ENCODE measurements at regions not wholly inside any gene's neighbourhood (a gene's known extent, or its start where the extent isn't known, plus 50 kb on each side); places are given as distances from the start of the nearest gene placed in this dataset.
"Not testable (repeated sequence)": the region's sequence is repeated elsewhere in the genome, so short reads cannot be mapped to it uniquely, and the experiment has no call there.

DNA sequence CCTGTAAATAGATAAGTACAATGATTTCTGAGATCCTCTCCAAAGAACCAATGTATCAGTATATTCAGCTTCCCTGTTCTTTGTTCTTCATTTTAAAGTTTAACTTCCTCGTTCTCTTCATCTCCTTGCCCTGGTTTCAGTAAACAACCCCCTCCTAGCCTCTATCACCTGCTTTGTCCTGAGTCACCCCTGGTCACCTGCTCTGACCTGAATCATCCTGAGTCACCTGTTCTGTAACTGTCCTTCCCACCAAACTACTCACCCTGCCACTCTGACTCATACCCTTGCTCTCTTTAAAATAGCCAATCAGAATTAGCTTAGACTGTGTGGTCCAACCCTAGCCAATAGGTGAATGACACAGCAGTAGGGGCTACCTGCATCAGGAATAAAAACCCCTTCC is 313.0 kb upstream of the LRRC3B start:
- TF ChIP-seq, protein P1, sequence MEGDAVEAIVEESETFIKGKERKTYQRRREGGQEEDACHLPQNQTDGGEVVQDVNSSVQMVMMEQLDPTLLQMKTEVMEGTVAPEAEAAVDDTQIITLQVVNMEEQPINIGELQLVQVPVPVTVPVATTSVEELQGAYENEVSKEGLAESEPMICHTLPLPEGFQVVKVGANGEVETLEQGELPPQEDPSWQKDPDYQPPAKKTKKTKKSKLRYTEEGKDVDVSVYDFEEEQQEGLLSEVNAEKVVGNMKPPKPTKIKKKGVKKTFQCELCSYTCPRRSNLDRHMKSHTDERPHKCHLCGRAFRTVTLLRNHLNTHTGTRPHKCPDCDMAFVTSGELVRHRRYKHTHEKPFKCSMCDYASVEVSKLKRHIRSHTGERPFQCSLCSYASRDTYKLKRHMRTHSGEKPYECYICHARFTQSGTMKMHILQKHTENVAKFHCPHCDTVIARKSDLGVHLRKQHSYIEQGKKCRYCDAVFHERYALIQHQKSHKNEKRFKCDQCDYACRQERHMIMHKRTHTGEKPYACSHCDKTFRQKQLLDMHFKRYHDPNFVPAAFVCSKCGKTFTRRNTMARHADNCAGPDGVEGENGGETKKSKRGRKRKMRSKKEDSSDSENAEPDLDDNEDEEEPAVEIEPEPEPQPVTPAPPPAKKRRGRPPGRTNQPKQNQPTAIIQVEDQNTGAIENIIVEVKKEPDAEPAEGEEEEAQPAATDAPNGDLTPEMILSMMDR (IDR thresholded peaks at IDR 0.05; ENCODE audit: poor library complexity, severe bottlenecking), result not testable (repeated sequence)
- not testable (repeated sequence) for TF ChIP-seq TAF1 (IDR thresholded peaks at IDR 0.05; ENCODE audit: low read depth); EZH2 (IDR thresholded peaks at IDR 0.05; ENCODE audit: borderline replicate concordance, insufficient read depth, low read length, poor library complexity, severe bottlenecking); POLR2AphosphoS5 (IDR thresholded peaks at IDR 0.05)
- TF ChIP-seq, protein P2, sequence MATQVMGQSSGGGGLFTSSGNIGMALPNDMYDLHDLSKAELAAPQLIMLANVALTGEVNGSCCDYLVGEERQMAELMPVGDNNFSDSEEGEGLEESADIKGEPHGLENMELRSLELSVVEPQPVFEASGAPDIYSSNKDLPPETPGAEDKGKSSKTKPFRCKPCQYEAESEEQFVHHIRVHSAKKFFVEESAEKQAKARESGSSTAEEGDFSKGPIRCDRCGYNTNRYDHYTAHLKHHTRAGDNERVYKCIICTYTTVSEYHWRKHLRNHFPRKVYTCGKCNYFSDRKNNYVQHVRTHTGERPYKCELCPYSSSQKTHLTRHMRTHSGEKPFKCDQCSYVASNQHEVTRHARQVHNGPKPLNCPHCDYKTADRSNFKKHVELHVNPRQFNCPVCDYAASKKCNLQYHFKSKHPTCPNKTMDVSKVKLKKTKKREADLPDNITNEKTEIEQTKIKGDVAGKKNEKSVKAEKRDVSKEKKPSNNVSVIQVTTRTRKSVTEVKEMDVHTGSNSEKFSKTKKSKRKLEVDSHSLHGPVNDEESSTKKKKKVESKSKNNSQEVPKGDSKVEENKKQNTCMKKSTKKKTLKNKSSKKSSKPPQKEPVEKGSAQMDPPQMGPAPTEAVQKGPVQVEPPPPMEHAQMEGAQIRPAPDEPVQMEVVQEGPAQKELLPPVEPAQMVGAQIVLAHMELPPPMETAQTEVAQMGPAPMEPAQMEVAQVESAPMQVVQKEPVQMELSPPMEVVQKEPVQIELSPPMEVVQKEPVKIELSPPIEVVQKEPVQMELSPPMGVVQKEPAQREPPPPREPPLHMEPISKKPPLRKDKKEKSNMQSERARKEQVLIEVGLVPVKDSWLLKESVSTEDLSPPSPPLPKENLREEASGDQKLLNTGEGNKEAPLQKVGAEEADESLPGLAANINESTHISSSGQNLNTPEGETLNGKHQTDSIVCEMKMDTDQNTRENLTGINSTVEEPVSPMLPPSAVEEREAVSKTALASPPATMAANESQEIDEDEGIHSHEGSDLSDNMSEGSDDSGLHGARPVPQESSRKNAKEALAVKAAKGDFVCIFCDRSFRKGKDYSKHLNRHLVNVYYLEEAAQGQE (IDR thresholded peaks at IDR 0.05; ENCODE audit: borderline replicate concordance), result not testable (repeated sequence)

All from neural cell (in vitro differentiated cells).